HFFc6 (cell line): ENCODE measurements at regions not wholly inside any gene's neighbourhood (a gene's known extent, or its start where the extent isn't known, plus 50 kb on each side); places are given as distances from the start of the nearest gene placed in this dataset.

Experiments
- DNase-seq: peaks from one replicate; pipeline ENCODE4 v3.0.0-alpha.2; 2018
- H3K27ac Mint-ChIP-seq: 2 replicates; pipeline ENCODE4 v1.8.0; 2020; ENCODE audit warnings: mild to moderate bottlenecking, mixed read lengths
- H3K27me3 Mint-ChIP-seq: 2 replicates; pipeline ENCODE4 v1.8.0; 2021; ENCODE audit warnings: mild to moderate bottlenecking, moderate library complexity, mixed read lengths; ENCODE audit not compliant: insufficient read depth
- H3K36me3 Mint-ChIP-seq: 2 replicates; pipeline ENCODE4 v1.8.0; 2021; ENCODE audit warnings: low read depth, mixed read lengths
- H3K4me1 Mint-ChIP-seq: 2 replicates; pipeline ENCODE4 v1.8.0; 2020; ENCODE audit warnings: low read depth, mixed read lengths
- H3K4me3 Mint-ChIP-seq: 2 replicates; pipeline ENCODE4 v1.8.0; 2020; ENCODE audit warnings: mild to moderate bottlenecking, moderate library complexity, mixed read lengths
- H3K9me3 Mint-ChIP-seq: 2 replicates; pipeline ENCODE4 v1.8.0; 2020; ENCODE audit warnings: mild to moderate bottlenecking, mixed read lengths
- TF ChIP-seq, protein P1 (sequence below): fragments of 200-600 bp; sonication (generic); IDR thresholded peaks from 2 replicates; pipeline ENCODE4 v1.5.0; 2021; ENCODE audit warnings: antibody characterized with exemption, mild to moderate bottlenecking

DNA sequence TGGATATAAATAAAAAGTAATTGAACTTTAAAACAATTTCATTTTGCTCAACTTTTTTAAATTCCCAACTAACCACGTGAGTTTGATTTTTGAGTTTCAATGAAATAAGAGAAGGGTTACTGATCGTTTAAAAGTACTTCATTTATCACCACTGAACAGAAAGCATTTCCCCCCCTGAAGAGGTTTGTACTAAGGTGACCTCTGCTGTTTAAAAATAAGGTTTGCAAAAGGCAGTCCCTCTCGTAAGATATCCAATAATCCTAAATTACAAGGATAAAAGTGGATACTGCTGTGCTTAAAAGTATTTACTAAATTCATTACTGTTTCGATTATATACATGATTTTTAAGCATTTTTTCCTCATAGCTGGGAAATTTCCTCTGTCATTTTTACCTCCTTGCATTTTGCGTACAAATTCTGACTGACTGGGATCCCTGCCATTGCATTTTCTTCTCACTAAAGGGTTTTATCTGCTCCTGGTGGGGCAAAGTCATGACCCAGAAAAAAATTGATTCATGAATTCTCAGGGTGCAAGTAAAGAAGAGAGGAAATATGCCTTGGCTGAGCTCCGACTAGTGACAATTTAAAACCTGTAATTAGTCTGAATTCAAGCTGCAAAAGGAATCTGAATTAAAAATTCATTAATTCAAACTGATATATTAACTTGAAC lies 463.8 kb downstream of the PRKD1 start:
- Mint-ChIP-seq H3K36me3 (no peaks in the 10 kb centered on the region), H3K27ac (no peak overlapping the region), H3K9me3 (no peaks in the 10 kb centered on the region), H3K4me1 (peaks cover 56% of the 10 kb centered on the region), H3K4me3 (no peak overlapping the region), H3K27me3 (no peaks in the 10 kb centered on the region)
- no peak for DNase-seq
- TF ChIP-seq, protein P1, sequence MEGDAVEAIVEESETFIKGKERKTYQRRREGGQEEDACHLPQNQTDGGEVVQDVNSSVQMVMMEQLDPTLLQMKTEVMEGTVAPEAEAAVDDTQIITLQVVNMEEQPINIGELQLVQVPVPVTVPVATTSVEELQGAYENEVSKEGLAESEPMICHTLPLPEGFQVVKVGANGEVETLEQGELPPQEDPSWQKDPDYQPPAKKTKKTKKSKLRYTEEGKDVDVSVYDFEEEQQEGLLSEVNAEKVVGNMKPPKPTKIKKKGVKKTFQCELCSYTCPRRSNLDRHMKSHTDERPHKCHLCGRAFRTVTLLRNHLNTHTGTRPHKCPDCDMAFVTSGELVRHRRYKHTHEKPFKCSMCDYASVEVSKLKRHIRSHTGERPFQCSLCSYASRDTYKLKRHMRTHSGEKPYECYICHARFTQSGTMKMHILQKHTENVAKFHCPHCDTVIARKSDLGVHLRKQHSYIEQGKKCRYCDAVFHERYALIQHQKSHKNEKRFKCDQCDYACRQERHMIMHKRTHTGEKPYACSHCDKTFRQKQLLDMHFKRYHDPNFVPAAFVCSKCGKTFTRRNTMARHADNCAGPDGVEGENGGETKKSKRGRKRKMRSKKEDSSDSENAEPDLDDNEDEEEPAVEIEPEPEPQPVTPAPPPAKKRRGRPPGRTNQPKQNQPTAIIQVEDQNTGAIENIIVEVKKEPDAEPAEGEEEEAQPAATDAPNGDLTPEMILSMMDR, result peak; percentile 39; the same call in 1 of the 2 replicates

DNA sequence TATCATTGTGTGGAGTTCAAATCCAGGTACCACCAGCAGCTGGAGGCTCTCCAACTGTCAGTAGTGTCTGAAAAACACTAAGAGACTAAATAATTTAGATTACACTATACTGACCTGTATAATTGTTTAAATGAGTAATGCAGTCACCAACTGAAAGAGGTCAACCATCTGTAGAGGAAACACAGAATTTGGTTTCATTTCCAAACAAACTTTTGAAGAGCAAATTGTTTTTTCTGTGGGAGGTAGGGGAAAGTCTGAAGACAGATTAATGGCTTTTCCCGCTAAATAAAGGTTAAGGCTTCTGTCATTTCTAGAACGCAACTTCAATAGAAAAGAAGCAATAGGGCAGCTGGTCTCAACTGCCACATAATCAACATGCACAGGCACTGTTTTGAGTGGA lies 462.6 kb downstream of the PRKD1 start:
- Mint-ChIP-seq H3K27me3 (no peaks in the 10 kb centered on the region), H3K4me1 (peaks cover 46% of the 10 kb centered on the region), H3K4me3 (no peak overlapping the region), H3K27ac (no peak overlapping the region), H3K9me3 (no peaks in the 10 kb centered on the region), H3K36me3 (no peaks in the 10 kb centered on the region)
- no peak for DNase-seq
- TF ChIP-seq, protein P1, result no peak

DNA sequence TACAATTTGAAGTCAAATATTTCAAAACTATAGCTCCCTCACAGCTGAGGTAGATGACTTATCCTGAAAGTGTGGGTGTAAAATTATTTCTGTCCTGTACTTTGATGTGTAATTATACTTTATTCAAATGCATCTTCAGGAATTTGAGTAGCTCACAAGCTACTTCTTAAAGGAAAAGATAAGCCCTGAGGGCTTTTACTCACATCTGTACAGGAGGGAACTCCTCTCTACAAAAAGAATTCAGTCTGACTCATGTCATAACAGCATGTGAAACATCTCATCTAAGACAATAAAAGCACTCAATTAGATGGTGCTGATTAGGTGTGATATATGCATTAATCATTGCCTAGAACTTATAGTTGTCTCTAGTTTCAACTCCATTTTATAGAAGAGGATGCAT lies 452.0 kb downstream of the PRKD1 start:
- Mint-ChIP-seq H3K4me3 (no peak overlapping the region), H3K27ac (no peak overlapping the region), H3K27me3 (no peaks in the 10 kb centered on the region; the same call in 1 of the 2 replicates), H3K9me3 (peaks cover 21% of the 10 kb centered on the region), H3K36me3 (peaks cover 5% of the 10 kb centered on the region), H3K4me1 (peaks cover 11% of the 10 kb centered on the region)
- TF ChIP-seq, protein P1, result no peak
- peak; percentile 56 for DNase-seq

DNA sequence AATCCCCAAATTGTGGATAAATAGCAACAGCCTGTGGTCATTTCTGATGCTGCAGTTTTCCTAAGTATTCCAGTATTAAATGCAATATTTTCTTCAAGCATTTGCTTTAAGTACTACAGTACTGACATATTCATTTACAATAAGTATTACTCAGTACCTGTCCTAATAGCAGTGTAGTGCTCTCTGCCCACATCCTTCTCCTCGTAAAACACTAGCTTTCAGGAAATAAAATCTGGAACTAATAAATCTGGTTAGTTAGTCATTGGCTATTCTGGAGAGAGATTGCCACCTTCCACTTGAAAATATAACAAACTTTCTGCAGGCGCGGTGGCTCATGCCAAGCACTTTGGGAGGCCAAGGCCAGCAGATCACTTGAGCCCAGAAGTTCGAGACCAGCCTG lies 441.5 kb downstream of the PRKD1 start:
- no peaks in the 10 kb centered on the region for H3K9me3 Mint-ChIP-seq
- TF ChIP-seq, protein P1, result peak; percentile 35; the same call in 1 of the 2 replicates
- no peaks in the 10 kb centered on the region for H3K36me3 Mint-ChIP-seq
- peaks cover 13% of the 10 kb centered on the region for H3K4me1 Mint-ChIP-seq
- DNase-seq, result peak; percentile 11
- H3K27ac Mint-ChIP-seq, result no peak overlapping the region
- no peak overlapping the region for H3K4me3 Mint-ChIP-seq
- H3K27me3 Mint-ChIP-seq, result no peaks in the 10 kb centered on the region

DNA sequence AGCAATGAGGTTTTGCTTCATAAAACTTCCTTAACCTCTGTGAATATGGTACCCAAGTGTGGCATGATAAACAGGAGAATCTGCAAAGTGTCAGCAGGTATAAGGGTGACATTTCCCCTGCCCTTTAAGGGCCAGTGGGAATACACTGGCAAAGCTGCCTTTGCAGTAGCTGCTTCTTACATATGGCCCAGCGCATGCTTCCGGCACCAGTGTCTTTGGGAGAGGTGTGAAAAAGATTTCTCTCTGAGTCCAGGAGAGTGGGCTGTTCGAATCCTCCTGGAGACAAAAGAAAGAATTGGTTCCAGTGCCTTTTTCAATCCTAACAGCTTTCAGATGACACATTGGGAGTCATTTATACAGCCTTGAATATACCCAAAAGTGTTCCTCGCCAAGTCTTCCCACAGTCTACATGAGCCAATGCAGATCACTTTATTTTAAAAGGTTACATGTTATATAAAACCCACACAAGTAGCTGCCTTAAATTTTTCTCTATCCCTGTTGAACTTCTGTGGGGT lies 437.7 kb downstream of the PRKD1 start:
- no peaks in the 10 kb centered on the region for H3K27me3 Mint-ChIP-seq
- H3K27ac Mint-ChIP-seq, result no peak overlapping the region
- no peaks in the 10 kb centered on the region for H3K9me3 Mint-ChIP-seq
- peaks cover 14% of the 10 kb centered on the region for H3K4me1 Mint-ChIP-seq
- TF ChIP-seq, protein P1, result no peak
- no peak for DNase-seq
- no peak overlapping the region for H3K4me3 Mint-ChIP-seq
- H3K36me3 Mint-ChIP-seq, result no peaks in the 10 kb centered on the region
